Posterior cingulate gyrus (tissue), 11 donors: ENCODE measurements at regions not wholly inside any gene's neighbourhood (a gene's known extent, or its start where the extent isn't known, plus 50 kb on each side); places are given as distances from the start of the nearest gene placed in this dataset.

Experiments
- DNase-seq, 10 donors: peaks; one replicate each; pipeline versions ENCODE4 v3.0.0 to v3.0.0-alpha.2; 2020 to 2021; ENCODE audit warnings: mixed read lengths in 3 of 10
- intact Hi-C: fragments of 100-400 bp; cut with DNase I; formaldehyde crosslinking; loops from one replicate; pipeline ENCODE4 v1.15.1; 2023

DNA sequence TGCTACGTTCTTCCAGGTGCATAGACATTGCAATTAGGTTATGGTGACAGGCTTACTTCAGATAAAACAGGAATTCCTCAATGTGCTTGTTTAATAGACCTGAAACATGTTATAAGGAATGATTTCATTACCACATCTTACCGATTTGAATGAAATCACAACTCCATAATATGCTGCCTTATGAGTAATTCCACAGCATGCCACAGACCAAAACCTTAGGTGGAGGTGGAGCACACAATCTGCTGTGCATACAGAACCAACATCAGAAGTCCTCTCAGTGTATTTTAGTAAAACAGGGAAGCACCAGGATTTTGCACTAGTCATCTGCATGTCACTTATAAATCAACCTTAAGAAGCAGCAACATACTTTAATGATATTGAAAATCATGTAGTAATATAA, 148.9 kb upstream of the TSHZ2 start:
- intact Hi-C loops, result no loop called here
- DNase-seq, result no peak

DNA sequence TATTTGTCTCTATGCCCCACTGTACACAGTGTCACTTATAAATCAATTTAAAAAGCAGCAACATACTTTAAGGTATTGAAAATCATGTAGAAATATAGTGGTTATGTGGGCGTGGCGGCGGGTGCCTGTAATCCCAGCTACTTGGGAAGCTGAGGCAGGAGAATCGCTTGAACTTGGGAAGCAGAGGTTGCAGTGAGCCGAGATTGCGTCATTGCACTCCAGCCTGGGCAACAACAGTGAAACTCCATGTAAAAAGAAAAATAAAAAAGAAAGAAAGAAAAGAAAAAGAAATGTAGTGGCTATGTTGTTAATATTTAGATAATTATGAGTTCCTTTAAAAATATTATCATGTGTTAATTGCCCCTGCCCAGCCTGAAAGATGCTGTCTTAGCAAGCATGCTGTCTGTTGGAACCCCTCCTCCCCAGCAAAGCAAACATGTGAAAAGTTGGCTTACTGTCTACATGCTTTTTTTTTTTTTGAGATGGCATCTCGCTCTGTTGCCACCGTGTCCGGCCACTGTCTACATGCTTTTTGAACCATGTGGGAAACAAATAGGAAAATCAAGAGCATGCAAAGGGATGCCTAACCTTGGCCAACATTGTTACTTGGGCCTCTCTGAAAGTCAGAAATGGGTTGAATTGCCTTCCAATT, 151.4 kb upstream of the TSHZ2 start:
- intact Hi-C loops, result no loop called here
- DNase-seq, result no peak

DNA sequence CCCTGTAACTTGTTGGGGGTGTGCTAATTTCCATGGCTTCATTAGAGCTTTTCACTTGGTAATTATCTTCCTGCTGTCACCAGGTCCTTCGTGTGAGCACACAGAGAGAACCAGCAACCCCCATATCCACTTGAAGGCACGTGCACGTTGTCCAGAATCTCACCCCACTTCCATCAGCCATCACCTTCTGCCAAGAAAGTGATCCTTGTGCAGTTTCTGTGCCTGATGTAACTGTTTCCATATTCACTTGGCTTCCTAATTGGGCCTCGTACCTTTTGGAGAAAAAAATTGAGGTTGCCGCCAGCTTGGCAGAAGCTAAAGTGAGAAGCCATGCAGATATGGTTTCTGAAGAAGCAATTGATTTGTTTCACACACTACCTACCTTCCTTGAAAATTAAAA, 153.7 kb upstream of the TSHZ2 start:
- intact Hi-C loops, result no loop called here
- DNase-seq, result no peak

DNA sequence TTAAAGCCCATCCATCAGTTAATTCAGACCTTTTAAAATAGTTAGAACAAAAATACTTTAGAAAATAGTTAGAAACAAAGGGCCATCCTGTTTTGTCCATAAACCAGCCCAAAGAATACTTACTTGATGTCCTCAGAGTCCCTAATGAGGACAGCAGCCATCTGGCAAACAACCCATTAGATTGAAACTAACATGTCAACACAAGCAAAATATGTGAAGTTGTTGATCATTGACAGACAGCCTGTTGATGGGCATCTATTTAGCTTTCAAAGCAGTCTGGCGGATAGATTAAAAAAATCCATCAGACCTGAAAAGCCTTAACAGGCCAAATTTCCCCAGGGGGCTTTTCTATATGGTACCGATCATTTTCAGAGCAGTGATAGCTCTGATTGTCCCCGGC, 154.2 kb upstream of the TSHZ2 start:
- no peak for DNase-seq
- intact Hi-C loops, result no loop called here

DNA sequence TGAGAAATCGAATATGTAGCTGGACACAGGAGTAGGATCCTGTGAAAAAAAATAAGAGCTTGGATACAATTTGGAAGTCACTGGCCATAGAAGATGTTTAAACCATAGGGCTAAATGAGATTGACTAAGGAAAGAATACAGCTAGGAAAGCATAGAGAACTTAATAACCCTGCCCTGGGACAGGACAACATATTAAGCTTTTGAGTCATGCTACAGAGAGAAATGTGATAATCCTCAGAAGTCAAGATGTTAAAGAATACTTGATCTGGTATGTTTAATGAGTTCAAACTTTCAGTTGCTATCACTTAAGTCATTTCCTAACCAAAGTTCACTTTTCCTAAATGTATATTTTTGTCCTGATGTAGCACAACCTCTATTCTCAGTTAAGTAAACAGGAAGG, 154.6 kb upstream of the TSHZ2 start:
- intact Hi-C loops, result no loop called here

DNA sequence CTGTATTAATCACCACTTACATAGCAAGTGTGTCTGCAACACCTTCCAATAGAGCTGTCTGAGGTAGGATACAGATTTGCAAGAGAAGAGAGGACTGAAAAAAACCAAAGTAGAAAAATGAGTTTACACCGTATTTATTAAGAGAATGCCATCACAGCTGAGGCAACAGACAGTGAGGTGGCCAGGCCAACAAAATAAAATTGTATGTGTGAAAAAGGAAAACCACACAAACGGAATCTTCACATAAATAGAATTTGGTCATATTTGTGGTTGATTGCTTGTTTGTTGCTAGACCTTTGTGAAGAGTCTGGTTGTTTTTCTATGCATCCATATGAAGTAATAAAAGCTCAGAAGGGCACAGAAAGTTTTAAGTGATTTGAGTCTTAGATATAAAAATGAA, 157.8 kb upstream of the TSHZ2 start:
- intact Hi-C loops, result no loop called here
- DNase-seq, result no peak

More for the DNA sequence above, 154.6 kb upstream of the TSHZ2 start:
- DNase-seq, result no peak

DNA sequence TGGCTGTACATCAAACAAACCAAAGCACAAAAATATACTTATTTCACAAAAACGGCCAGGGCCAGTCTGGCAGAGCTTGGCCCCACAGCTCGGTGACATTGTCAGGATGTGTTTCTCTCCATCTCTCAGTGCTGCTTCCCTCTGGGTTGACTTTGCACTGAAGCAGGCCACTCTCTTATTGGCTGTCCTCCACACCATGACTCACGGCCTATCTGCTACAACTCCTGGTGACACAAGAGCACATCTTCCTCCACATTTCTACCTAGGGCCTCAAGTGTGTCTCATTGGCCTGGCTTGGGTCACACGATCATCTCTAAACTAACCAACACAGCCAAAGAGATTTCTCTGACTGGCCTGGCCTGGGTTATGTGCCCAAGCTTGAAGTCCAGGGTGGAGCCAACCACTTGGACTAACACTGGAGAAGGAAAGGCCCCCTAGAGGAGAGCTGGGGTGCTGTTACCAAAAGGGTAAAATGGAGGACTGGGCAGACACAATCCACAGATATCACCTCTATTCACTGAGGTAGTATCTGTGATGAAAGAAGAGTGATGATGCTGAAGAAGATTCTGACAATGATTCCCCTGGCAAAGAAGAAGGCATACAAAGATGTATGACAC, 159.8 kb upstream of the TSHZ2 start:
- no peak for DNase-seq
- intact Hi-C loops, result no loop called here

DNA sequence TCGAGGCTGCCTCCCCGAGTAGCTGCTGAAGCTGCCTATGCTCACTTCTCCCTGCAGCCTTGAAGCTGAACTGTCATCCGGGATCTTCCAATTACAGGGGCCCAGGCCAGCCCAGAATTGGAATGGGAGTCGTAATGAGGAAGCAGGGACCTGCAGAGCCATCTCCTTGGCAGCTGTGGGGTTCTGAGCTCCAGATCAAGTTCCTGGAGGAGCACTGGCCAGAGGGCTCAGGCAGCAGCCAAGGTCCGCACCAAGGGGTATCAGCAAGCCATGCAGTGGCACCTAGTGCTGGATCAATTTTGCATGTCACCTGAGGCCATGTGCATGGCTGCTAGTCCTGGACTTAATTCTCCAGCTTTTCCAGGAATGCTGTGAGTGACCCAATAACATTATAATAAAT, 163.2 kb upstream of the TSHZ2 start:
- intact Hi-C loops, result no loop called here

DNA sequence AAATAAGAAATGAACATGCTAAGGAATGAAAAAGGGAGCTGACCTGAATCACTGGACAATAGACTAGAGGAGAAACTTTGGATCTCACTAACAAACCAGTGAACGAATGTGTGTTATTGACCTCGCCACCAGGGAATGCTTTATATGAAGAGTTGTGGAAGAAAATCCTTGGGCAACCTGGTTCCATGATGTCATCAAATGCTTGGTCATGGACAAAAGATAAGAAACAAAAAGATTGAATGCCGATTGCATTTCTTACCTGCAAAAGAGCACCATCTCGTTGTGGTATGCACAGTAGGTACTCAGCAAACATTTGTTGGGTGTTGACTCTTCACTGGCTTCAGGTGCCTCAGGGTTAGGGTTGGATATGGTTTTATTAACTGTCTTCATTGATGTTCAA, 165.2 kb upstream of the TSHZ2 start:
- DNase-seq, result no peak
- intact Hi-C loops, result no loop called here

More for the DNA sequence above, 163.2 kb upstream of the TSHZ2 start:
- peak in 1 of 10 donors; percentile 72 for DNase-seq

DNA sequence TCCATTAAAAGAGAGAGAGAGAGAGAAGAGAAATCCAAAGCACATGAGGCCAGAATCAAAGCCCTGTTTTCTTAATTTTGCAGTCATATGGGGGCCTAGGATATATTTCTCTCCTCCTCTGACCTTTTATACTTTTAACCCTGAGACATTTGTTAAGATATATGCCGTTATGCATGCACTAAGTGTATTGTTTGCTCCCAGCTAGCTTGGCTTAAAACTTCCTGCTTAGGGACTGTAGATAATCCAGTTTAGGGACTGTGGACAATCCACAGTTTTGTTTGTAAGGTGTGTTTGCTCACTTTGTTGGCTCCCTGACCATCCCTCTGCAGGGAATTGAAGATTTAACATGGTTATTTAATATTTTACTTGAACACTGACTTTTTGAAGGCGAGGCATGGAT, 166.3 kb upstream of the TSHZ2 start:
- DNase-seq, result no peak

DNA sequence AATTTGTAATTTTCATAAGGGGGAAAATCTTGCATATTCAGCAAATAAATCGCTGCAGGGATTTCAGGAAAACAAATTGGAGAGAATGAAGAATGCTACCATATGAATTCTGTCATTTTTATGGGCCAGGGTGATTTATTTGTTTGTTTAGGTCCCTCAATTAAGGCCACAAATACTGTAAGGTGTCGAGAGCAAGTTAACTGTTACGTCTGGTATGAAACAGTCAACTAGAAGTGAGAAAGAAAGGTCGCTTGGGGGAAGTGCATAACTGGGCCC, 166.9 kb upstream of the TSHZ2 start:
- intact Hi-C loops, result no loop called here
- DNase-seq, result no peak

More for the DNA sequence above, 166.3 kb upstream of the TSHZ2 start:
- intact Hi-C loops, result no loop called here

DNA sequence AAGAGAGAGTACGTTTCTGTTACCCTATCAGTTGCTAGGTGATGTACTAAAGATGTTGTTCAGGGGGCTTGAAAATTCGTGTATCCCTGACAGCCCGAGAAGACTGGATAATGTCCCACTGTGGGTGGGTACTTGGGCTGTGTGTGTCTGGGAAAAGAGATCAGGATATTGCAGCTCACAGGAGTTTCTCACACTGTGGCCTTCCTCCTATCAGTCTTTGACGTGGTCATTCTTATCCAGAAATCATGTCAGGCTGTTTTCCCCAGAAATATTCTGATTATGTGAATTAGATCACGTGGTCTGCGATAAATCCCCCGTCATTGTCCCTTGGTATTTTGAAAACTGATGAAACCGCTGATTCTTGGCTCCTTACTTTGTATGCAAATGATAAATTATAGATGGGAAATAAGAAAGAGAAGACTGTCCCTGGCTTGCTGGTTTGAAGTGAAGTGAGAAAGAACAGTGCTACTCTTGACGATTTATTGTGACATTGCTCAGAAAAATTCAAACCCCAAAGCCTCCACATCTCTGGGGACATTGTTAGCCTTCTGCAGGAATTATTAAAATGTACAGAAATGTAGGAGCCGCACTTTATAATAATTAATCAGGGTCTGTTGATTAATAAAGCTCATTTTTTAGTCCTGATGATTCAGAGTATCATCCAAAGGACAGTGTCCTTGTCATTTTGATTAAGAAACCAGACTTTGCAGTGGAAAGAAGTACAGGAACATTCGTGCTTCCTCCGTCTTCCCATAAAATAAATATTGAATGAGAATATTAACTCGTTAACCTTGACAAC, 167.5 kb upstream of the TSHZ2 start:
- intact Hi-C loops, result no loop called here
- DNase-seq, result no peak

DNA sequence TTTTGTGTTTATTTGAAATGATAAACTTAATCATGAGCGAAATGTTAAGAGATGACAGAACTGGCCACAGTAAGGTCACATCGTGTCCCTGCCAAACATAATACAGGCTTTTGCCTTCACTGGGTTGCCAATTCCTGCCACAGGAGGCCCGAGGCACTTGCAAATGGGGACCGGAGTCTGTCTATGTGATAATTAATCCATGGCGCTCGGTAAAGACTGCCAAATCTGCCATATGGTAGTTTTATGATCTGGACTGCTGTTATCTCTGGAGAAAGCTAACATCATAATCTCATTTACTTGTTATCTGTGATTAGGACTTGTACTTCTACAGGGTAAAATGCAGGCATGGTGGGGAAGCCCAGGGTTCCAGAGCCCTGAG, 170.5 kb upstream of the TSHZ2 start:
- intact Hi-C loops, result no loop called here
- DNase-seq, result no peak

DNA sequence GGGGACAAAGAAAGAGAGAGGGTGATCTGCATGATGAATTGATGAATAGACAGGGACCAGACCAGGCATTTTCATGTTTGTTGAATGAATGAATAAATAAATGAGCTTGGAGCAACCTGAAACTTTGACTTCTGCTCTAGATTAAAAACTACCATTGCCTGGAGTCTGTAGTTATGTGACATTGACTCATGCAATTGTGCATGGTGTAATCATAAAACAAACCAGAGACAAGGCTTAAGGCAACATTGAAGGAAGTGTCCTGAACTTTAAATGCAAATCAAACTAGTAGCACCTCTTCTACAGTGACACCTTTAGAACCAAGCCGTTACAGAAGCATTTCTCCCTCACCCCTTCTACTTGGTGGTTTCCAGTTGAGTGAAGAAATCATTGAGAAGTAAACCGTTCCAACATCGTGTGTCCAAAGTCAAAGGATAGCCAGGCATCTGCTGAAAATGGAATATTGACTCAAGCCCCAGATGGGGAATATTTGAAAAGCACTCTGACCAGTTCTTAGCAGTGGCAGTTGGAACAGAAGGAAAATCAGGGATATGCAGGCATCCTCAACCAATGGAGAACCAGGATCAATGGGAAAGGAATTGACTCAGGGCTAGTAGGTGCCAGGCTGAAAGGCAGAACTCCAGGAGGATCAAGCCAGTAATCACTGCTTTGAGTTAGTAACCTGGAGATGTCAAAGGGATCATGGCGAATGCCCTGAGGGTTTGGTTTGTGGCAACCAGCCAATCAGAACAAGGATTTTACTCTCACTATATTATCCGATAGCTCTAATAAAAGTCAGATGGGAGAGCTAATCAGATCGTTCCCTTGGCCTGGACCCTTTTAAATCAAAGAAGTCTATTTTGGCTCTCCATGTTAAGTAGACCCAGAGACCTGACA, 171.2 kb upstream of the TSHZ2 start:
- DNase-seq, result no peak
- intact Hi-C loops, result no loop called here

DNA sequence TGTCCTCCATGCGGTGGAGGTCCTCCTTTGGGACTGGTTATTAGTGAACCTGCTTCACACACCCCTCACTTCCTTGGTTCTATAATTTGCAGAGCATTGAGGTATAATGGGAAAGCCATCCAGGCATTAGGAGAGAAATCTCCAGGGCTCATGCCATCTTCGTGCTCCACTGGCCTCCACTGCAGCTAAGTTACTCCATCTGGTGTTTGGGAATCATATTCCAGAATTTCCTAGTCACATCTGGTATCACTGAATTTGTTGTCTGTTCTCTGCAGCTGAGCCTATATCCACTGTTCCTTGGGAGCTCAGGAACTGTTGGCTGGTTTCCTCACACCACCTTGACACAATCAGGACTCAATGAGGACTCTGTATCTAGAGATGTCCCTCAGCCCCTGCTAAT, 173.0 kb upstream of the TSHZ2 start:
- intact Hi-C loops, result no loop called here
- DNase-seq, result no peak

DNA sequence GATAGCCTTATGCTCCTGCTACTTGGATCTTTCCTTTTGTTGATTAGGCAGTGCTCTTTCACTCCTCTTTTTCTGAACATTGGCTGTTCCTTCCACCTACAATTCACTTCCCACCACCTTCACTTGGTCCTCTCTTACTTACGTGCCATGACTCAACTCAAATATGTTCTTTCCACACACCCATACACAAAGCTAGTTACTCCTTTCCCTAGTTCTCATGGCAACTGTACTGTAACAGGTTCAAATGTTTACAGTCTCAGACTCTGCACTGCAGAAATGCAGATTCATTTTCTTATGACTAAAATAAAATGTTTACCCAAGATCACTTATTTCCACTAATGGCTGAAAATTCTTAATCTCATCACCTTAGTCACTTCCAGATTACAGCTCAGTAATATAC, 174.0 kb upstream of the TSHZ2 start:
- no peak for DNase-seq
- intact Hi-C loops, result no loop called here

DNA sequence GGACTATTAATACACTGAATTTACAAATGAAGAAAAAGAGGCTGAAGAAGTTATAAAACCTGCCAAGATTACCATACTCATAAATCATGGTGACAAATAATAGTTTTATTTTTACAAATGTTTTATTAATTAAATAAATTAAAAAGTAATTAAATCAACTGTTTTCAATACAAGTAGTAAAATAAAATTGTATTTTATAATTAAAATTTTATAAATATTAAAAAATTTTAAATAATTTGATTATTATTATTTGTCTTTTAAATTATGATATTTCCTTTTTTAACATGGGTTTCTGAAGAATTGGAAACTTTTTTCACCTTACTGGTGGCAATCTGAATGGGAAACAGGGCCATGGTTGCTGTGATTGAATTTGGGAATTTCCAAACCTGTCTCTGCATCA, 177.3 kb upstream of the TSHZ2 start:
- no peak for DNase-seq
- intact Hi-C loops, result no loop called here

DNA sequence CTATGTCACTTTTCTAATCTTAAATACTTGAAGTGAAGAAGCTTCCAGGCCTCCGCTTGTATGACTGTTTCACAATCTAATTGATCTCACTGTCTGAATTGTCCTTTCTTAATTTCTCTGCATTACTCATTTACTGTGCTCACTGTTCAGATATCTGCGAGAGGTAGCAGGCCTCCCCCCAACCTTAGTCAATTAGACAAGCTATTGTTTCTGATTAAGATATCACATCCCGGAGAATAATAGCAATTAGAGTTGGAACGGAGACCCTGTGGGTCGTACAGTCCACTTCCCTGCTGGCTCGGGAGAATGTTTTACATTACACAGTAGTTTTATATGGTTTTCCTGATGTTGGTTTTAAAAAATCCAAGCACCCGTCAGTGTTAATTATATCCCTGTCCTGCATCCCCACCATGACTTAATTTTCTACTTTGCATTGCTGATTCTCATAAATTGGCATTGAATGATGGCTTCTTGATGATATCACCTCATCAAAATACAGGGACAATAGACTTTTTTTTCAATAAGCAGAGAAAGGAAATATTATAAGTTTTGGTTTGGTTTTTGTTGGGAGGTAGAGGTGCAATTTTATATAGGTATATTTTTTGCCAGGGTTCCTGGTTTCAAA, 178.7 kb upstream of the TSHZ2 start:
- no peak for DNase-seq
- intact Hi-C loops, result no loop called here

DNA sequence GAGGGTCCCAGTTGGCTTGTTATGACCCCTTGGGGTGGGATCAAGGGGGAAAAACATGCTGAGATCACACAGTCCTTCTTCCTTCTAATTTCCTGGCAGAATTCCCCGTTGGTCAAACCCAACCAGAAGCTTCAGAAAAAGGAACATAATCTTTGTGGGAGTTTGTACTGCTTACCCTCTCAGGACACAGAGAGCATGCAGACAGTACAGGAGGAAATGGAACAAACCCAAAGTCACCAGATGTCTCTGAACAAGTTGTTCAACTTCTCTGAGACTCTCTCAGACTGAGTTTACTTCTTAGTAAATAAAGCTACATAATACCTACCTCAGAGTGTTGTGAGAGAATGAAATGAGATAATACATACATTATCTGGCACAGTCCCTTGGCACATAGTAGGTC, 181.1 kb upstream of the TSHZ2 start:
- intact Hi-C loops, result no loop called here
- no peak for DNase-seq

DNA sequence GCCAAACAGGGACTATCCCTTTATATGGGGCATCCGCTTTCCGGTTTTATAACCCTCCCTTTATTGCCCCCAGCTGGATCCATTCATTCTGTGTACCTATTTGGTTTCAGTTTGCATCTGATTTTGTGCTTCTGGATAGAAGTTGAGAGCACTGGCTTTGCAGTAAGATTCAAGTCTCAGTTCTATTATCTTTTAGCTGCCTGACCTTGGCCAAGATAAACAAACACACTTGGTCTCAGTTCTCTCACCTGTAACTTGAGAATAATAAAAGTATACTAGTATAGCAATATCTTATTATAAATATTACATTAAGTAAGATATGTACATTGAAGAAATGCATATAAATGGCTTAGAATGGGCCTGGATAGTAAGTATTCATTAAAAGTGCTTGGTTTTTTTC, 182.4 kb upstream of the TSHZ2 start:
- no peak for DNase-seq
- intact Hi-C loops, result no loop called here

DNA sequence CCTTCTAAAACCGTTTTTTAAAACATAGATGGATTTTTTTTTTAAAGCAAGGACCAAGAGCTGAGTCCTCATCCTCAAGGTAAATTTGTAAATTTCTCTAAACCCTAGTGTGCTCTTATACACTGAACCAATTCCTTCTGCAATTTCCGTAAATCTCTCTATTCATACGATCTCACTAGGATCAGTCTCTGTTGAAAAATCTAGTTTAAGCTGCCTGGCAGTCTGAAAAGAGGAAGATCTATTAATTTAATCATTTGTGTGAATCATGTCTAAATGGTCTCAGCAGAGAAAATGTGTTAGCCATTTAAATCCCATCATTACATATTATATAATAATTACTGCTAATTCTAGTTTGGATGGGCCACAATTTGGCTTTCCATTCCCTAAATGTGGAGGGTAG, 184.2 kb upstream of the TSHZ2 start:
- intact Hi-C loops, result no loop called here
- DNase-seq, result no peak
